K562 (cell line): ENCODE measurements at regions not wholly inside any gene's neighbourhood (a gene's known extent, or its start where the extent isn't known, plus 50 kb on each side); places are given as distances from the start of the nearest gene placed in this dataset.

ENCODE experiments used
- CBX5 ChIP-seq: IDR thresholded peaks from 2 replicates; pipeline ENCODE4 v1.6.1; 2014; ENCODE audit warnings: low read depth, borderline replicate concordance
- CTCF ChIP-seq, 3 experiments: IDR thresholded peaks in 2 of 3; conservative IDR thresholded peaks in 1 of 3; 2 replicates each; pipeline ENCODE4 v1.5.1; 2011 to 2012; ENCODE audit warnings: low read length in 3 of 3, mild to moderate bottlenecking in 3 of 3, control low read depth in 2 of 3, improper control_type of control experiment in 1 of 3, inconsistent platforms in 1 of 3, low read depth in 1 of 3, mixed read lengths in 1 of 3, moderate library complexity in 1 of 3; ENCODE audit not compliant: insufficient read depth in 2 of 3
- EP300 ChIP-seq: IDR thresholded peaks from 2 replicates; pipeline ENCODE4 v1.6.1; 2012; ENCODE audit warnings: low read length, improper control_type of control experiment
- MYC ChIP-seq, 2 experiments: fragments of 250-450 bp in 1 of 2; sonication (Bioruptor Pico) in 1 of 2; IDR thresholded peaks; 2 replicates each; pipeline versions ENCODE4 v1.5.1 to v1.6.1; 2012 to 2021; ENCODE audit warnings: low read depth in 2 of 2, borderline replicate concordance in 1 of 2, improper control_type of control experiment in 1 of 2, low read length in 1 of 2, mild to moderate bottlenecking in 1 of 2, moderate library complexity in 1 of 2
- PATZ1 ChIP-seq: fragments of 250-450 bp; sonication (Bioruptor Pico); IDR thresholded peaks from 2 replicates; pipeline ENCODE4 v1.5.0; 2020; ENCODE audit warnings: mild to moderate bottlenecking, borderline replicate concordance
- RBM14 ChIP-seq: fragments of 200-400 bp; formaldehyde crosslinking; IDR thresholded peaks from 2 replicates; pipeline ENCODE4 v1.6.1; 2018; ENCODE audit warnings: low read depth, mild to moderate bottlenecking, low read length, moderate library complexity, borderline replicate concordance; ENCODE audit not compliant: insufficient read depth
- ZBTB8A ChIP-seq: fragments of 450-650 bp; IDR thresholded peaks from 2 replicates; pipeline ENCODE4 v1.6.1; 2018; ENCODE audit warnings: mild to moderate bottlenecking, moderate library complexity; ENCODE audit not compliant: partially characterized antibody

- TF ChIP-seq PATZ1 (CRISPR knock-in tag) (no peak), CBX5 (no peak), MYC (IDR thresholded peaks at IDR 0.05; ENCODE audit: low read depth, low read length) (no peak), MYC (CRISPR knock-in tag; IDR thresholded peaks at IDR 0.05; ENCODE audit: borderline replicate concordance, low read depth) (no peak), EP300 (no peak), ZBTB8A (no peak), CTCF (IDR thresholded peaks at IDR 0.05 in 2 of 3, conservative IDR thresholded peaks at IDR 0.05 in 1 of 3; ENCODE audit: insufficient read depth in 2 of 3, low read depth in 1 of 3, low read length in 3 of 3) (no peak), RBM14 (no peak)
Measured at GRCh38 chr5:158069838-158070237, 210.9 kb upstream of the CLINT1 start.
